IPS-15b (cell line): ENCODE measurements at regions not wholly inside any gene's neighbourhood (a gene's known extent, or its start where the extent isn't known, plus 50 kb on each side); places are given as distances from the start of the nearest gene placed in this dataset.

Experiments
- H3K27me3 ChIP-seq: one replicate; pipeline ENCODE4 v1.6.1; 2013; ENCODE audit warnings: low read length; ENCODE audit not compliant: control insufficient read depth, insufficient read depth
- H3K36me3 ChIP-seq: one replicate; pipeline ENCODE4 v1.6.1; 2013; ENCODE audit warnings: low read length; ENCODE audit not compliant: control insufficient read depth, insufficient read depth
- H3K4me1 ChIP-seq: one replicate; pipeline ENCODE4 v1.6.1; 2013; ENCODE audit warnings: mild to moderate bottlenecking, low read length; ENCODE audit not compliant: control insufficient read depth, insufficient read depth
- H3K4me3 ChIP-seq: one replicate; pipeline ENCODE4 v1.5.1; 2013; ENCODE audit warnings: low read depth, low read length
- H3K9ac ChIP-seq: one replicate; pipeline ENCODE4 v1.6.1; 2013; ENCODE audit warnings: low read depth, mild to moderate bottlenecking, low read length
- H3K9me3 ChIP-seq: one replicate; pipeline ENCODE4 v1.6.1; 2013; ENCODE audit warnings: mild to moderate bottlenecking, low read length; ENCODE audit not compliant: control insufficient read depth, insufficient read depth

DNA sequence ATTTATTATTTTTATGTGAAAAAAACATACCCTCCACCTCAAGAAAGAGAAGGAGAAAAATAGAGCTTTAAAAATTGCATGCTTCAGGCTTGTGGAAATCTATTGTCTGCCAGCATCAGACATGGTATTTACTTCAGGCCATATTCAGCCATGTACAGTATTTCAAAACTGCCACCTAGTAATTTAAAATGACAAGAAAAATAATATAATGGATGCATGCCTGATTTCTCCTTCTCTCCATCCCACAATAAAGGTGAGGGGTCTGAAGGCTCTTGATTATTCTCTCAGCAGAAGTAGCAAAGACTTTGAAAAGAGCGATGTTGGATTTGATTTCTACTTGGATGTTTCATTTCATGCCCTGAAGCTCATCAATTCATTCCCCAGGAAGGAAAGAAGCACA lies 250.7 kb downstream of the TBC1D4 start:
- Histone ChIP-seq H3K4me1 (no peaks in the 10 kb centered on the region), H3K36me3 (no peaks in the 10 kb centered on the region), H3K9ac (no peak overlapping the region), H3K9me3 (no peaks in the 10 kb centered on the region), H3K27me3 (no peaks in the 10 kb centered on the region), H3K4me3 (no peak overlapping the region)

GRCh38 chr13:75226733-75227435 lies 255.1 kb downstream of the TBC1D4 start:
- no peak overlapping the region for H3K4me3 ChIP-seq
- no peaks in the 10 kb centered on the region for H3K9me3 ChIP-seq
- H3K36me3 ChIP-seq, result no peaks in the 10 kb centered on the region
- H3K9ac ChIP-seq, result no peak overlapping the region
- H3K27me3 ChIP-seq, result no peaks in the 10 kb centered on the region
- no peaks in the 10 kb centered on the region for H3K4me1 ChIP-seq

DNA sequence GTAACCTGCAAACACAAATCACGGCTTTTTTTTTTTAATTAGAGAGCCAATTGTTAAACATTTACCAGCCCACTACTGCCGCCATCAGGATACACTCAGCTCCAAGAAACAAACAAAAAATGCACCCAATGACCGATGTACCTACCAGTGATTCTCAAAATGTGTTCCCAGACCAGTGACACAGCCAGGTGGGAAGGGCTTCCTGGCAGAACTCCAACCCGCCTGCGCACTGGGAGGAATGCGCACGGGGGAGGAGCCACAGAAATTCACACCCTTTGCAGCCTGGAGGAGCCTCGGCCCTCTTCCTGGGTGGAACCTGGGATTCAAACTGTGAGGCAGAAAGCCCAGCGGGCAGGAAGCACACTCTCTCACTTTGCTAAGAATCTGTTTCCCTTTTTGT lies 255.9 kb downstream of the TBC1D4 start:
- Histone ChIP-seq H3K27me3 (no peaks in the 10 kb centered on the region), H3K4me1 (no peaks in the 10 kb centered on the region), H3K4me3 (no peak overlapping the region), H3K36me3 (no peaks in the 10 kb centered on the region), H3K9ac (no peak overlapping the region), H3K9me3 (no peaks in the 10 kb centered on the region)

GRCh38 chr13:75225288-75226032 lies 256.5 kb downstream of the TBC1D4 start:
- H3K36me3 ChIP-seq, result no peaks in the 10 kb centered on the region
- H3K9me3 ChIP-seq, result no peaks in the 10 kb centered on the region
- no peaks in the 10 kb centered on the region for H3K4me1 ChIP-seq
- H3K4me3 ChIP-seq, result no peak overlapping the region
- peaks cover 5% of the 10 kb centered on the region for H3K27me3 ChIP-seq
- no peak overlapping the region for H3K9ac ChIP-seq

DNA sequence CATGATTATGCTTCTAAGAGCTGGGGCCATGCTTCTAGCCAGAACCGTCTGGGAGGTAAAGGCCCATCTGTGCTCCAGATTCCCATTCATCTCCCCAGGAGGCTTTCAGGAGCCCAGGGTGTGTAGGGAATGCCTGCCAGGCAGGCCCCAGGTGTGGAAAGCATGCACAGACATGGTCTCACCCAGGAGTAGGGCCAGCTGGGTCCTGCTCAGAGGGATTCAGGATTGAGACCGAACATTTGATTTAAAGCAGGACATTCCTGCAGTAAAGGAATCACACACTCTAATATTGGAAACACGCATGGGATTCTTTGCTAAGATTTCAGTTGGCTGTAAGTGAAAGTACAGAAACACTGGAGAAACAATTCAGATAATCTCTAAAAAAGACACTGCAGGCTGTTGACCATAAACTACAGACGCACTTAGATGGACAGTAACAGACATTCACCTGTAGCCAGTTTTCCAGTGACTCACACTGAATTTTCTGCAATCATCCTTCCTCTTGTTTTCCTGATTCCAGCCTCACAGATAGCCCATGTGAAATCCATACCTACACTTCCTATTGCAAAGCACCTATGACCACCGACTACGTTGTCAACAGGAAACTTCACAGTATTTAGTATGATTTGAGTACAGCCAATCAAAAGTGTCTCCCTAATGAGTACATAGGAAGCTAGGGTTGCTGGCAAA lies 257.8 kb downstream of the TBC1D4 start:
- Histone ChIP-seq H3K4me1 (no peaks in the 10 kb centered on the region), H3K4me3 (no peak overlapping the region), H3K36me3 (no peaks in the 10 kb centered on the region), H3K9ac (no peak overlapping the region), H3K27me3 (peaks cover 7% of the 10 kb centered on the region), H3K9me3 (no peaks in the 10 kb centered on the region)

DNA sequence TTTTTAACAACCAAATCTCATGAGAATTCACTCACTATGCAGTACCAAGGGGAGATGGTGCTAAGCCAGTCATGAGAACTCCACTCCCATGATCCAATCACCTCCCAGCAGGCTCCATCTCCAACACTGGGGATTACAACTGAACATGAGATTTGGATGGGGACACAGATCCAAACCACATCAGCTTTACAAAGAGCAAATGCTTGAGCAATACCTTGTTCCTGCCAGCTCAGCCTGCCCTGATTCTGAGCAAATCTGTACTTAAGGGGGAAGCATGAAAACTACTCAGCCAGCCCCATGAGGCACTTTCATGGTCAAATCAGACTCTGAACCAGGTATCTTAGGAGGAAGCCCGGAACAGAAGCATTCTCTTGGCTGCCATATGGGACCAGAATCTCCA lies 259.9 kb downstream of the TBC1D4 start:
- no peaks in the 10 kb centered on the region for H3K4me1 ChIP-seq
- peaks cover 7% of the 10 kb centered on the region for H3K27me3 ChIP-seq

GRCh38 chr13:75220861-75221260 lies 261.1 kb downstream of the TBC1D4 start:
- Histone ChIP-seq H3K9me3 (no peaks in the 10 kb centered on the region), H3K4me1 (no peaks in the 10 kb centered on the region), H3K36me3 (no peaks in the 10 kb centered on the region), H3K27me3 (peaks cover 7% of the 10 kb centered on the region), H3K4me3 (no peak overlapping the region), H3K9ac (no peak overlapping the region)

More for the DNA sequence above, 259.9 kb downstream of the TBC1D4 start:
- Histone ChIP-seq H3K36me3 (no peaks in the 10 kb centered on the region), H3K4me3 (no peak overlapping the region), H3K9ac (no peak overlapping the region), H3K9me3 (no peaks in the 10 kb centered on the region)

GRCh38 chr13:75220238-75220542 lies 261.8 kb downstream of the TBC1D4 start:
- Histone ChIP-seq H3K9ac (no peak overlapping the region), H3K9me3 (no peaks in the 10 kb centered on the region), H3K27me3 (peaks cover 7% of the 10 kb centered on the region), H3K4me1 (no peaks in the 10 kb centered on the region), H3K36me3 (no peaks in the 10 kb centered on the region), H3K4me3 (peak overlapping the region; percentile 66)

- no peaks in the 10 kb centered on the region for H3K9me3 ChIP-seq
- no peaks in the 10 kb centered on the region for H3K4me1 ChIP-seq
- H3K27me3 ChIP-seq, result peaks cover 7% of the 10 kb centered on the region
- peak overlapping the region; percentile 66 for H3K4me3 ChIP-seq
- H3K9ac ChIP-seq, result no peak overlapping the region
- no peaks in the 10 kb centered on the region for H3K36me3 ChIP-seq
Measured at GRCh38 chr13:75219479-75220237, 262.3 kb downstream of the TBC1D4 start.

GRCh38 chr13:75217949-75218348 lies 264.0 kb downstream of the TBC1D4 start:
- no peaks in the 10 kb centered on the region for H3K9me3 ChIP-seq
- no peak overlapping the region for H3K4me3 ChIP-seq
- peaks cover 7% of the 10 kb centered on the region for H3K27me3 ChIP-seq
- H3K4me1 ChIP-seq, result no peaks in the 10 kb centered on the region
- H3K36me3 ChIP-seq, result no peaks in the 10 kb centered on the region
- H3K9ac ChIP-seq, result no peak overlapping the region

DNA sequence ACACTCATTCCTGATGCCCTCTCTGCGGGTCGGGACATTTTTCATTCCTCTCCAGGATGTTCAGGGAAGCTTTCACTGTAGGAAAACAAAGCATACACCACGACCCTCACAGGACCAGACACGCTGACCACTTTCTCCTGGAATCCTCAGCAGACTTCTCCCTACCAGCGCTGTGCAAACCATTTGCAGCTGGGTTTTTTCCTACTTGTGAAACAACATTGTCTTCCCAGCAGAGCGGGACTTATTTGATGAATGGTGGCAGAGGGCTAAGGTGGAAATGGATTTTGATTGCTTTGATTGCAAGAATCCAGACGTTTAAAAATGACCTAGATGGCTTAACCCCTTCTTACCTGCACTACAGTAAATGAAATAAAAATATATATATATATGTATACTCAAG lies 265.9 kb downstream of the TBC1D4 start:
- H3K9me3 ChIP-seq, result no peaks in the 10 kb centered on the region
- no peaks in the 10 kb centered on the region for H3K4me1 ChIP-seq
- H3K36me3 ChIP-seq, result no peaks in the 10 kb centered on the region
- no peak overlapping the region for H3K4me3 ChIP-seq
- no peak overlapping the region for H3K9ac ChIP-seq
- H3K27me3 ChIP-seq, result peaks cover 7% of the 10 kb centered on the region
